OCI-LY7 (cell line): ENCODE measurements at regions not wholly inside any gene's neighbourhood (a gene's known extent, or its start where the extent isn't known, plus 50 kb on each side); places are given as distances from the start of the nearest gene placed in this dataset.
"Not testable (repeated sequence)": the region's sequence is repeated elsewhere in the genome, so short reads cannot be mapped to it uniquely, and the experiment has no call there.

ENCODE experiments used
- EZH2phosphoT487 ChIP-seq: fragments of 200-600 bp; sonication (generic); IDR thresholded peaks from 2 replicates; pipeline ENCODE4 v1.6.1; 2018; ENCODE audit warnings: low read depth, borderline replicate concordance, mild to moderate bottlenecking, mixed run types, antibody characterized with exemption, low read length, moderate library complexity, mixed read lengths
- TF ChIP-seq, protein P1 (sequence below): fragments of 200-600 bp; sonication (generic); conservative IDR thresholded peaks from 2 replicates; pipeline ENCODE4 v1.5.1; 2014; ENCODE audit warnings: mild to moderate bottlenecking, antibody characterized with exemption, low read length, moderate library complexity, mixed read lengths

DNA sequence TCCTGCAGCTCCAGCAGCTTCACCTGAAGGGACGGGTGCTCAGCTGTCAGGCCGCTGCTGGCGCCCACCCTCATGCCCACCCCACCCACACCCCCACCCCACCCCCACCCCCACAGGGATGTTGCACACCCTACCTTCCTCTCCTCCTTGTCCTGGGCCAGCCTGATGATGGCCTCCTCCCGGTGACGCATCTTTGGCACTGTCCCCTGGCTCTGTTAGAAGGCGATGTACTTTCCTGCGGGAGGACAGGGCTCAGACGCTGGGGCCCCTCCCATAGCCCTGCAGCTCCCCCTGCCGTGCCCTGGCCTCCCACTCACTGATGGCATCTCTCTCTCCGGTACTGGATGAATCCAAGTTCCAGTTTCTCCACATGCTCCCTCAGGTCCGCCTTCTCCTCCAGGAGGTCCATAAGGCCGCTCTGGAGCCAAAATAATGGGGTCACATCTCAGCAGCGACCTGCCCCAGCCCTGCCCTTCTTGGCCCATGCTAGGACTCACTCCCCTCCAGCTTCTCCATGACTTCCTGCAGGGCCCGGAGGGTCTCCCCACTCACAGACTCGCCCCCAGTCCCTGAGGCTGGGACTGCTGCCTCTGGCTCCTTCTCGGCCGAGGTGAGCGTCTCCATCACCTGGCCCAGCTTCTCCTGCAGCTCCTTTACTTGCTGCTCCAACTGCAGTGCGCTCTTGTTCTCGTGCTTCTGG is 55.2 kb downstream of the GOLGA8B start:
- TF ChIP-seq, protein P1, sequence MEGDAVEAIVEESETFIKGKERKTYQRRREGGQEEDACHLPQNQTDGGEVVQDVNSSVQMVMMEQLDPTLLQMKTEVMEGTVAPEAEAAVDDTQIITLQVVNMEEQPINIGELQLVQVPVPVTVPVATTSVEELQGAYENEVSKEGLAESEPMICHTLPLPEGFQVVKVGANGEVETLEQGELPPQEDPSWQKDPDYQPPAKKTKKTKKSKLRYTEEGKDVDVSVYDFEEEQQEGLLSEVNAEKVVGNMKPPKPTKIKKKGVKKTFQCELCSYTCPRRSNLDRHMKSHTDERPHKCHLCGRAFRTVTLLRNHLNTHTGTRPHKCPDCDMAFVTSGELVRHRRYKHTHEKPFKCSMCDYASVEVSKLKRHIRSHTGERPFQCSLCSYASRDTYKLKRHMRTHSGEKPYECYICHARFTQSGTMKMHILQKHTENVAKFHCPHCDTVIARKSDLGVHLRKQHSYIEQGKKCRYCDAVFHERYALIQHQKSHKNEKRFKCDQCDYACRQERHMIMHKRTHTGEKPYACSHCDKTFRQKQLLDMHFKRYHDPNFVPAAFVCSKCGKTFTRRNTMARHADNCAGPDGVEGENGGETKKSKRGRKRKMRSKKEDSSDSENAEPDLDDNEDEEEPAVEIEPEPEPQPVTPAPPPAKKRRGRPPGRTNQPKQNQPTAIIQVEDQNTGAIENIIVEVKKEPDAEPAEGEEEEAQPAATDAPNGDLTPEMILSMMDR: not testable (repeated sequence)
- TF ChIP-seq EZH2phosphoT487: not testable (repeated sequence)
